CD4-positive, alpha-beta T cell treated with Interleukin-15 for 4 hours (primary cell): ENCODE measurements at regions not wholly inside any gene's neighbourhood (a gene's known extent, or its start where the extent isn't known, plus 50 kb on each side); places are given as distances from the start of the nearest gene placed in this dataset.
"Not testable (repeated sequence)": the region's sequence is repeated elsewhere in the genome, so short reads cannot be mapped to it uniquely, and the experiment has no call there.

Experiments
- DNase-seq: peaks from one replicate; pipeline ENCODE4 v3.0.0-alpha.2; 2020; ENCODE audit warnings: low spot score

DNA sequence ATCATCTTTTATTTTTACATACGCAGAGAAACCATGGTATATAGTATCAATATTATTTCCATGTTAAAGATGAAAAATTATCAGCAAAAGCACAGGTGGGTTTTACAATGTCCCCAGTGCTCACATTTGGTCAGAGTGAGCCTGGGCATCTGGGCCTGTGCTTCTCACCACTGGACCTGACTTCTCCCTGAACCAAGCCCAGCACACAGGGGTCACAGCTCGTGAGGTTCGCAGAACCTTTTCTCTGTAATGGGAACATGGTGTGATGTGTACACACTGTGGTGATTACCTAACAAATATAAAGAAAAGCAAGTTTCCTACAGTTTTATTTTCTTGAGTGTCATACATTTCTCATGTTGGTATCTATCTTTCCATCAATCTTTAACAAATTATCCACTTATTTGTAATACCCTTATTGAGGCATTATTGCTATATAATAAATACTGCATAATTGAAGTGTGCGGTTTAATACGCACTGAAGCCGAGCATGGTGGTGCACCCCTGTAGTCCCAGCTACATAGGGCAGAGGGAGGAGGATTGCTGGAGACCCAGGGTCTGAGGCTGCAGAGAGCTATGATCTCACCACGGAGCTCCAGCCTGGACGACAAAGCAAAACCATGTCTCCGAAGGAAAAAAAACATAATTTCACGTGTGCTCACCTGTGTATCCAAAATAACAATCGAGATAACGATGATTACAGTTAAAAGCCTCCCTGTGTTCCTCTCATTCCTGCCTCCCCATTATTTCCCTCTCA lies 743.2 kb downstream of the TMEM121 start:
- no peak for DNase-seq

GRCh38 chr14:106270476-106271121 lies 744.2 kb downstream of the TMEM121 start:
- not testable (repeated sequence) for DNase-seq

- no peak for DNase-seq
Measured at GRCh38 chr14:106276326-106277267, 750.2 kb downstream of the TMEM121 start.

- DNase-seq: no peak
Measured at GRCh38 chr14:106277503-106277902, 751.1 kb downstream of the TMEM121 start.

DNA sequence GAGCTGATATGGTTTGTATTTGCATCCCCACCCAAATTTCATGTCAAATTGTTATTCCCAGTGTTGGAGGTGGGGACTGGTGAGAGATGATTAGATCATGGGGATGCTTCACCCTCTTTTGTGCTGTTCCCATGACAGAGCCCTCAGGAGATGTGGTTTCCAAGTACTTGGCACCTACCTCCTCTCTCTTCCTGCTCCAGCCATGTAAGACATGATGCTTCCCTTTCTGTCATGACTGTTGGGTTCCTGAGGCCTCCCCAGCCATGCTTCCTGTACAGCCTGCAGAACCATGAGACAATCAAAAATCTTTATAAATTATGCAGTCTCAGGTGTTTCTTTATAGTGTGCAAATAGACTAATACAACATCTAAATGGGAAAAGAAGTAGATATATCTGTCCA lies 754.5 kb downstream of the TMEM121 start:
- no peak for DNase-seq

GRCh38 chr14:106286697-106287290 lies 760.4 kb downstream of the TMEM121 start:
- no peak for DNase-seq

GRCh38 chr14:106287506-106287905 lies 761.1 kb downstream of the TMEM121 start:
- DNase-seq: no peak

DNA sequence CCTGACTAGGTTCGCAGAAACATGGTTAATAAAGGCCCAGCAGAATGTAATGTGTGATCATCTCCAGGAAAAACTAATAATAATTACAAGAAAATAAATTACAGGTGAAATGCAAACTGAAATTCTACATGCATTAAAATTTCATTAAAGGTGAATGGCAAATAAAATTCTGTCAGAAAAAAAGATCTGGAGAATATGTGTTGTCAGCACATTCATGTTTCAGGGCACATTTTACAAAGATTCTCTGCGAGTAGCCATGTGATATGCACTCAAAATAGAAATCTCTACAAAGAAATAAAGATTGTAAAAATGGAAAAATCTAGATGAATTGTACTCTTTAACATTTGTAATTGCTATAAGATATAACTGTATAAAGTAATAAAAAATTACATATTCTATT lies 765.2 kb downstream of the TMEM121 start:
- no peak for DNase-seq

DNA sequence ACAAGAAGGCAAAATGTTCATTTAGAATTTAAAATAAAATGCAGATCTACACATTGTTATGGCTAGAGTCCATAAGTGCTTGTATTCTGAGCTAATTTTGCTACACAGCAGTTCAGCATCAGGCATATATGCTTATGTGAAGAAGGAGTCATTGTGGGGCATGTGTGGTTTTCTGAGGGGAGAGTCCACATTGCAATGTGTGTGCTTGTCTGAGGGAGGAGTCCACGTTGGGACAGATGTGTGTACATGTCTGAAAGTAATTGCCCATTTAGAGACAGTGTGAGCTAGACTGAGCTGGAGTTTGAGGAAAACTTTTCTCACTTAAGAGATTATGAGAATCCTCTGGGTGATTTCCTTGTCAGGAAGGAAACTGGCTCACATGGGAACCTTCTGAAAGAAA lies 767.9 kb downstream of the TMEM121 start:
- no peak for DNase-seq

DNA sequence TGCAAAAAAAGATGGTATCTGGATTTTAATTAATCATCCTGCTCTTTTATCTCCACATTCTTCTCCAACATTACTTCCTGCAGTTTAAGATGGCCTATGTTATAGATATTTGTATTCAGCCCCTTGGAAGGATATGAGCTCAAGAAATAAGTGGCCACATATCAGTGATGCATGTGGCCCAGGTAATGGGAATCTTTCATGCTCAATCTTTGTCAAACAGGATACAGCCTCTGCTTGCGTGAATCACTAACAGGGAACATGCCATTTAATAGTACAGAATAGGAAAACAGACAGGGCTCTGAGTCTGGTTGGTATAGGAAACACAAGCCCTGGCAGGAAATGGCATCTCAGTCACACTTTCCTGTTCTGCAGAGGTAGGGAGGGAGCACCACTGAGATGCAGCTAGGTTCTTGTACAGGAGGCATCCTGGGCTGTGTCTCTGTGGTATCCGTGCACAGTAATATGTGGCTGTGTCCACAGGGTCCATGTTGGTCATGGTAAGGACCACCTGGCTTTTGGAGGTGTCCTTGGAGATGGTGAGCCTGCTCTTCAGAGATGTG lies 774.6 kb downstream of the TMEM121 start:
- DNase-seq: not testable (repeated sequence)

- not testable (repeated sequence) for DNase-seq
Measured at GRCh38 chr14:106301609-106302008, 775.2 kb downstream of the TMEM121 start.

- no peak for DNase-seq
Measured at GRCh38 chr14:106302661-106303060, 776.3 kb downstream of the TMEM121 start.

DNA sequence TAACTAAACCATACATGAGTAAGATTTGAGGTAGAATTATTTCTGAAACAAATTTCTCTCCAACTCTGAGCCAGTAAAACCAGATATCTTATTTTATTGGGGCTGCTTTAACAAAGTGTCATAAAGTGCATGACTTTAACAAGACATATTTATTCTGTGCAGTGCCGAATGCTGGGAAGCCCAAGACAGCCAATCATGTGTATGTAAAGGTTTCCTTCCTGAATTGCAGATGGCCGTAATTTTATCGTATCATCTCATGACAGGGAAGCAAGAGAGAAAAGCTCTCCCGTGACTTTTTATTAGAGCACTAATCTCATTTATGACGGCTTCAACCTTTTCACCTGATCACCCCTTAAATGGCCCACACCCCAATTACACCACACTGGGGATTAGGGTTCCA lies 777.9 kb downstream of the TMEM121 start:
- DNase-seq: no peak

GRCh38 chr14:106308839-106309389 lies 782.5 kb downstream of the TMEM121 start:
- DNase-seq: peak; percentile 51

DNA sequence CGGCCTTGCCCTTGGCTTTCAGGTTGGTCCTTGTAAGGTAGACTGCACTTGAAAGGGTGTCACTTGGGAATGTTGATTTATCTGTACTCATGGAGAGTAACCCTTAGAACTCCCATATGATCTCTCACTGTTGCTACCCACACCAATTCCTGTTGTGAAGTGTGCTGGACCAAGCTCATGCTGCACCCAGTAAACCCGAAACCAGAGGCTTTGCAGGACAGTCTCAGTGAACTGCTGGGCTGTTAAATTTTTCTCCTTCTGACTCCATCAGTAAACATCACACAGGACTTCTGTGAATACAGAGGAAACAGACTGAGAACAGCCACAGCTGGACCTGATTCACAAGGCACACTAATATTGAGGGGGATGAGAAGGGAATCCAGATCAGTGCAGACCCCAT lies 783.0 kb downstream of the TMEM121 start:
- no peak for DNase-seq

DNA sequence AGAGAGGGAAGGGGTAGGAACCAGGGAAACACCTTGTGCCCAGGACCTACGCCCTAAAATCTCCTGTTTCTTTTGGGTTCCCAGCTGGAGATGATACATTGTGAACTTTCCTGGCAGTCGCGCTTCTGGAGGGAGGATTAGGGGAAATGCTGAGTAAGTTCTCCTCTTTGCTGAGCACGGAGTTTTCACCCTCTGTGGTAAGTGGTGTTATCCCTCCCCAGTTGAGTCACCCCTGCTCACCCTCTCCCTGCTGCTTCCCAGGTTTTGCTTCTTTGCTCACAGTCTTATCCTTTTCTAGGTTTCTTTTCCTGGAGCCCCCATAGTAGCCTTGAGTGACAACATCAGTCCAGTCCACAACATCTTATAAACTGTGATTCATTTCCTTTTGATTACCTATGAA lies 789.1 kb downstream of the TMEM121 start:
- DNase-seq: no peak

GRCh38 chr14:106317593-106317992 lies 791.2 kb downstream of the TMEM121 start:
- DNase-seq: no peak

- peak; percentile 22 for DNase-seq
Measured at GRCh38 chr14:106318700-106319099, 792.3 kb downstream of the TMEM121 start.

DNA sequence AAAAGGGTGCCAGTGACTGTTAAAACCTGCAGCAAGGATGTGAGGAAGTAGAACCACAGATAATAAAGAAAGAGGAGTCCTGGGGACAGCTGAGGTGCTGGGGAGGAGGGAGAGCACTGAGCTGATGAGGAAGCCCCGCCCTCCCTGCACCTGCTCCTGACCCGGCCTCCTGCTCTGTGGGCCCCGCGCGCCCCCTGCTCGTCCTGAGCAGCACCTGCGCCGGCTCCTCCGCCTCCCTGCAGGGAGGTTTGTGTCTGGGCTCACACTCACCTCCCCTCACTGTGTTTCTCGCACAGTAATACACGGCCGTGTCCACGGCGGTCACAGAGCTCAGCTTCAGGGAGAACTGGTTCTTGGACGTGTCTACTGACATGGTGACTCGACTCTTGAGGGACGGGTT lies 797.6 kb downstream of the TMEM121 start:
- DNase-seq: not testable (repeated sequence)

GRCh38 chr14:106327234-106327633 lies 800.9 kb downstream of the TMEM121 start:
- DNase-seq: no peak

DNA sequence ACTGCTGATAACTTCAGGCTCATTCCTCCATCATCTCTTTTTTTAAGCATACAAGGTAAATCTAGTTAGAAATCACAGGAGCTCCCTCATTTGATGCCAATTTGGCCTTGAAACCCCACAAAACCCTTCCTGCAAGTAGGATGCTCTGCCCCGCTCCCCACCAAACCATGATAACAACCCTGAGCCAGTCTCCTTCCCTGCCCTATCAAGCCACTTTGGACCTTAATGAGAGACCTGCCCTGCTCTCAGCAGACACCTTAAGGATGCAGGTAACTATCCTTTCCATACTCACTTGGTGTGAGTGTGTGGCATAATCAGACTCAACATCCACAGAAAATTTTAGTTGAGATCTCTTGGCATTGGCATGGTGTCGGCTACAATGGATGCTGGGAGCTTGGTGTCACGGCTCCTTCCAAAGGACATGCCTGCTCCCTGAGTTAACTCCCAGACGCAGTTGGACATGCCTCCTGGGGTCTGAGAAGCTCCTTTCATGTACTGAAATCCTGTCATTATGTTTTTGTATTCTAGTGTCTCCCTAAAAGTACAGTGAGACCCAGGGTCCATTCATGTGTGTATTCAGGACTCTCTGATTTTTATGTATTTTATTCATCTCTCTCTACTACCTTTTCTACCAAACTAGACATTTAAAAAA lies 801.4 kb downstream of the TMEM121 start:
- DNase-seq: not testable (repeated sequence)
